H1 (cell line): ENCODE measurements at regions not wholly inside any gene's neighbourhood (a gene's known extent, or its start where the extent isn't known, plus 50 kb on each side); places are given as distances from the start of the nearest gene placed in this dataset.

Experiments
- CTCF ChIA-PET: fragments of 300-600 bp; sonication (Branson Sonifier 250); formaldehyde crosslinking; loops from one replicate; lab custom pipeline; 2021; ENCODE audit not compliant: partially characterized antibody; lab: Charles Lee
- POLR2A ChIA-PET: fragments of 300-600 bp; sonication (Branson Sonifier 250); formaldehyde crosslinking; loops from one replicate; lab custom pipeline; 2021; ENCODE audit warnings: inconsistent platforms; ENCODE audit not compliant: partially characterized antibody; lab: Charles Lee
- DNase-seq, 2 experiments: peaks; one replicate each; pipeline versions ENCODE4 v3.0.0 to v3.0.0-alpha.2; 2010 to 2022; ENCODE audit warnings: low spot score in 2 of 2, low read depth in 1 of 2, mixed read lengths in 1 of 2
- FAIRE-seq: peaks from 2 replicates; lab custom pipeline; 2011; peaks lifted over from hg19 to GRCh38; lab: Jason Lieb, UNC
- H2AFZ ChIP-seq: 2 replicates; pipeline ENCODE4 v1.8.1; 2012; ENCODE audit warnings: low read length, inconsistent platforms
- H2AK5ac ChIP-seq: 2 replicates; pipeline ENCODE4 v1.6.1; 2013; ENCODE audit warnings: low read depth, low read length
- H2BK120ac ChIP-seq: replicated peaks from 2 replicates; pipeline ENCODE3; 2013; ENCODE audit warnings: low read depth, low read length, inconsistent platforms
- H2BK12ac ChIP-seq: 2 replicates; pipeline ENCODE4 v1.6.1; 2013; ENCODE audit warnings: low read depth, low read length
- H2BK15ac ChIP-seq: 2 replicates; pipeline ENCODE4 v1.6.1; 2013; ENCODE audit warnings: low read length
- H2BK20ac ChIP-seq: 2 replicates; pipeline ENCODE4 v1.6.1; 2013; ENCODE audit warnings: low read length
- H2BK5ac ChIP-seq: 2 replicates; pipeline ENCODE4 v1.6.1; 2013; ENCODE audit warnings: low read depth, low read length
- H3K14ac ChIP-seq: 2 replicates; pipeline ENCODE4 v1.6.1; 2013; ENCODE audit warnings: inconsistent platforms; ENCODE audit not compliant: insufficient read length
- H3K18ac ChIP-seq: 2 replicates; pipeline ENCODE4 v1.6.1; 2013; ENCODE audit warnings: low read length; ENCODE audit errors: extremely low read depth
- H3K23ac ChIP-seq: 2 replicates; pipeline ENCODE4 v1.6.1; 2013; ENCODE audit warnings: inconsistent platforms; ENCODE audit not compliant: insufficient read length
- H3K23me2 ChIP-seq: 2 replicates; pipeline ENCODE4 v1.6.1; 2013; ENCODE audit warnings: low read depth, low read length
- H3K27ac ChIP-seq: 2 replicates; pipeline ENCODE4 v1.6.1; 2011; ENCODE audit warnings: low read depth, low read length, inconsistent platforms
- H3K27me3 ChIP-seq, 4 experiments: replicated peaks in 1 of 4; 1 replicate in 1 of 4; 2 replicates in 3 of 4; pipeline versions ENCODE4 v1.6.1 to v1.8.1; 2011 to 2013; ENCODE audit warnings: low read length in 3 of 4, mild to moderate bottlenecking in 3 of 4, inconsistent platforms in 2 of 4, mixed read lengths in 2 of 4, moderate library complexity in 1 of 4; ENCODE audit not compliant: control insufficient read depth in 3 of 4, insufficient read depth in 3 of 4; ENCODE audit errors: extremely low read depth in 1 of 4
- H3K36me3 ChIP-seq, 4 experiments: 2 replicates each; pipeline versions ENCODE4 v1.6.1 to v1.8.1; 2011 to 2013; ENCODE audit warnings: mild to moderate bottlenecking in 4 of 4, low read length in 3 of 4, moderate library complexity in 2 of 4, control low read depth in 1 of 4, inconsistent platforms in 1 of 4; ENCODE audit not compliant: insufficient read depth in 4 of 4, control insufficient read depth in 2 of 4
- H3K4ac ChIP-seq: replicated peaks from 2 replicates; pipeline ENCODE3; 2013; ENCODE audit warnings: low read length, low read depth, mixed read lengths, inconsistent platforms; ENCODE audit not compliant: insufficient read length
- H3K4me1 ChIP-seq, 4 experiments: replicated peaks in 1 of 4; 1 replicate in 1 of 4; 2 replicates in 3 of 4; pipeline versions ENCODE4 v1.6.1 to v1.8.1; 2011 to 2013; ENCODE audit warnings: low read length in 3 of 4, inconsistent platforms in 2 of 4, mixed read lengths in 1 of 4; ENCODE audit not compliant: insufficient read depth in 4 of 4, control insufficient read depth in 3 of 4
- H3K4me2 ChIP-seq, 2 experiments: 2 replicates each; pipeline versions ENCODE4 v1.6.1 to v1.8.1; 2011 to 2013; ENCODE audit warnings: low read depth in 2 of 2, low read length in 2 of 2, control low read depth in 1 of 2, inconsistent platforms in 1 of 2, mild to moderate bottlenecking in 1 of 2; ENCODE audit not compliant: insufficient read depth in 1 of 2
- H3K4me3 ChIP-seq, 4 experiments: fragments of 200-600, 300-600 bp in 1 of 4; sonication (generic), shearing (Covaris generic), sonication (Bioruptor Twin) in 1 of 4; 2 replicates each; pipeline versions ENCODE4 v1.5.1 to v1.8.1; 2011 to 2016; ENCODE audit warnings: low read length in 4 of 4, low read depth in 3 of 4, control low read depth in 2 of 4, inconsistent platforms in 2 of 4, mild to moderate bottlenecking in 2 of 4, mixed read lengths in 1 of 4, moderate library complexity in 1 of 4; ENCODE audit not compliant: insufficient read depth in 2 of 4; ENCODE audit errors: extremely low read depth in 1 of 4
- H3K56ac ChIP-seq: replicated peaks from 2 replicates; pipeline ENCODE3; 2013; ENCODE audit warnings: low read depth, mild to moderate bottlenecking, mixed read lengths, low read length, inconsistent platforms; ENCODE audit not compliant: insufficient read length
- H3K79me1 ChIP-seq: 2 replicates; pipeline ENCODE4 v1.6.1; 2013; ENCODE audit warnings: low read depth, low read length, control low read depth
- H3K79me2 ChIP-seq, 2 experiments: 2 replicates each; pipeline versions ENCODE4 v1.6.1 to v1.8.1; 2012 to 2013; ENCODE audit warnings: low read length in 2 of 2, mild to moderate bottlenecking in 2 of 2, inconsistent platforms in 1 of 2; ENCODE audit not compliant: insufficient read depth in 2 of 2, control insufficient read depth in 1 of 2
- H3K9ac ChIP-seq, 4 experiments: replicated peaks in 1 of 4; 1 replicate in 1 of 4; 2 replicates in 3 of 4; pipeline versions ENCODE4 v1.6.1 to v1.8.1; 2011 to 2013; ENCODE audit warnings: low read depth in 3 of 4, low read length in 3 of 4, control low read depth in 2 of 4, mild to moderate bottlenecking in 2 of 4, moderate library complexity in 2 of 4, inconsistent platforms in 1 of 4; ENCODE audit errors: extremely low read depth in 1 of 4
- H3K9me3 ChIP-seq, 2 experiments: 2 replicates each; pipeline versions ENCODE4 v1.6.1 to v1.8.1; 2012 to 2013; ENCODE audit warnings: mild to moderate bottlenecking in 2 of 2, moderate library complexity in 2 of 2, control low read depth in 1 of 2, inconsistent platforms in 1 of 2, low read depth in 1 of 2, low read length in 1 of 2, mixed read lengths in 1 of 2; ENCODE audit not compliant: insufficient read depth in 2 of 2
- H4K20me1 ChIP-seq, 2 experiments: replicated peaks in 1 of 2; 2 replicates each; pipeline versions ENCODE3 to v1.8.1; 2011 to 2013; ENCODE audit warnings: inconsistent platforms in 2 of 2, low read length in 2 of 2, mild to moderate bottlenecking in 1 of 2; ENCODE audit not compliant: insufficient read depth in 2 of 2, control insufficient read depth in 1 of 2
- H4K5ac ChIP-seq: 2 replicates; pipeline ENCODE4 v1.6.1; 2013; ENCODE audit warnings: low read length, low read depth, mixed read lengths, inconsistent platforms; ENCODE audit not compliant: insufficient read length
- H4K8ac ChIP-seq: 2 replicates; pipeline ENCODE4 v1.8.0; 2013; ENCODE audit warnings: mild to moderate bottlenecking, moderate library complexity, low read length, inconsistent platforms; ENCODE audit not compliant: insufficient read depth; ENCODE audit errors: extremely low read depth
- H4K91ac ChIP-seq: replicated peaks from 2 replicates; pipeline ENCODE3; 2013; ENCODE audit warnings: low read length, mixed read lengths, inconsistent platforms; ENCODE audit not compliant: insufficient read length
- ASH2L ChIP-seq: fragments of 200-600, 300-600 bp; sonication (generic); IDR thresholded peaks from one replicate; pipeline ENCODE4 v1.7.1; 2017; ENCODE audit warnings: low read length
- WGBS, 2 experiments: shearing (Covaris generic) in 1 of 2; methylation state at CpG; one replicate each; pipeline versions ENCODE4 v1.1.6 to v1.1.7; 2013 to 2015; ENCODE audit warnings: low lambda C conversion rate in 2 of 2, mixed read lengths in 2 of 2, inconsistent platforms in 1 of 2, low coverage in 1 of 2, missing lambda C conversion rate in 1 of 2; ENCODE audit not compliant: insufficient replicate concordance in 2 of 2, insufficient coverage in 1 of 2, insufficient read length in 1 of 2; ENCODE audit errors: extremely low coverage in 1 of 2, missing lambda C conversion rate in 1 of 2; 5-methylcytosine and 5-hydroxymethylcytosine counted together

DNA sequence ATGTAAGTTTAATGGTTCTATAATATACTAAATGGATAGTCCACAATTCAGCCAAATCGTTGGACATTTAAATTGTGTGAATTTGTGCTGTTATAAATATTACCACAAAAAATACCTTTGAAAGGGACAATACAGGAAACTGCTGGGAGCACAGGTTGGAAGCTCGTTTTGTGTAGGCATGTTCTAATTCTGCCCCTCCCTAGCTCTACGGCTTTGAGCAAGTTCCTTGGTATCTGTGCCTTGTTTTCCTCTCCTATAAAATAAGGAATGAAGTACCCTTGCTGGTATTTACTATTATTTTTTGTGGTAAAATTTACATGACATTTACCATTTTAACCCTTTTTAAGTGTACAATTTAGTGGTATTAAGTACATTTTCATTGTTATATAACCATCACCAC is 102.6 kb upstream of the SLC7A1 start:
- Histone ChIP-seq H3K4me2 (no peak overlapping the region), H3K9me3 (no peaks in the 10 kb centered on the region), H2BK12ac (no peak overlapping the region), H4K5ac (no peak overlapping the region), H3K4me1 (peaks cover 0 to 5% (median 1%) of the 10 kb centered on the region in 4 experiments; a peak in 6 of 7 replicates), H4K8ac (no peak overlapping the region), H2BK120ac (no peak overlapping the region), H4K20me1 (no peaks in the 10 kb centered on the region), H3K9ac (no peak overlapping the region), H3K18ac (no peak overlapping the region), H2BK20ac (no peak overlapping the region), H2BK5ac (no peak overlapping the region), H3K23ac (no peak overlapping the region), H3K79me1 (no peaks in the 10 kb centered on the region), H2BK15ac (no peak overlapping the region), H2AFZ (no peak overlapping the region), H3K27ac (no peak overlapping the region), H3K56ac (no peak overlapping the region), H3K27me3 (no peaks in the 10 kb centered on the region), H3K23me2 (no peaks in the 10 kb centered on the region), H3K36me3 (no peaks in the 10 kb centered on the region), H4K91ac (no peak overlapping the region), H3K4me3 (no peak overlapping the region), H3K14ac (no peak overlapping the region), H3K4ac (no peak overlapping the region), H2AK5ac (no peak overlapping the region), H3K79me2 (no peaks in the 10 kb centered on the region)
- ChIA-PET CTCF (no interaction called here), POLR2A (interaction anchor here (1.1 kb wide), 1 partner anchor 55 kb away, joined by 3 read pairs; no protein-coding TSS in a partner anchor)
- FAIRE-seq, result no peak
- 92% methylated on average over 3 of the region's 3 CpGs; no CpG with 5 or more reads in 1 of the 2 experiments for WGBS, 2 experiments
- DNase-seq, result no peak
- TF ChIP-seq ASH2L, result no peak
